ENCODE measurements at regions not wholly inside any gene's neighbourhood (a gene's known extent, or its start where the extent isn't known, plus 50 kb on each side); places are given as distances from the start of the nearest gene placed in this dataset.

DNA sequence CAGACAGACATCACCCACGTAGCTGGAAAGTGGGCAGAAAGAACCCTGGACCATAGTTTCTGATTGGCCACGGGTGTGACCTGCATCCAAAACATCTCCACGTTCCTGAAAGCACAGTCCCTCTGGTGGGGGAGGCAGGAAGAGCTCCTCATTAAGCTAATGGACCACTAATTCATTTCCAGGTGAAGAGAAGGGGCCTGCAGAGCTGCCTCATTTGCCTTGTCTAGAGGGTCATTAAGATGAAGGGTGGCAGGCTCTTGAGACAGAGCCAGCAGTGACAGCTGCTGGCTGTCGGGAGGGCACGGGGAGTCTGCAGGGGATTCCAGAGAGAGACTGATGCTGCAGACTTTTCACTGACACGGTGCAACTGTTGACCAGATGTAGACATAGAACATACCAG is 149.6 kb upstream of the OPCML start:
- ATAC-seq = peak; percentile 78
- no peaks in the 10 kb centered on the region for H3K36me3 Mint-ChIP-seq
- H3K4me3 Mint-ChIP-seq = no peak overlapping the region
- ChIA-PET POLR2A (no interaction called here), CTCF (interaction anchor here (0.5 to 1.7 kb wide), 24 partner anchors 10 to 604 kb away, joined by 3 to 27 read pairs (median 4); no protein-coding TSS in a partner anchor)
- peaks cover 3% of the 10 kb centered on the region; the same call in 1 of the 2 replicates for H3K27me3 Mint-ChIP-seq (ENCODE audit: low read depth)
- no peaks in the 10 kb centered on the region for H3K9me3 Mint-ChIP-seq
- no peak overlapping the region for H3K27ac Mint-ChIP-seq
- TF ChIP-seq, protein P1, sequence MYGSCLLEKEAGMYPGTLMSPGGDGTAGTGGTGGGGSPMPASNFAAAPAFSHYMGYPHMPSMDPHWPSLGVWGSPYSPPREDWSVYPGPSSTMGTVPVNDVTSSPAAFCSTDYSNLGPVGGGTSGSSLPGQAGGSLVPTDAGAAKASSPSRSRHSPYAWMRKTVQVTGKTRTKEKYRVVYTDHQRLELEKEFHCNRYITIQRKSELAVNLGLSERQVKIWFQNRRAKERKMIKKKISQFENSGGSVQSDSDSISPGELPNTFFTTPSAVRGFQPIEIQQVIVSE (CRISPR knock-in tag; IDR thresholded peaks at IDR 0.05; ENCODE audit: borderline replicate concordance) = no peak
- no peak for TF ChIP-seq ZNF232 (CRISPR knock-in tag; IDR thresholded peaks at IDR 0.05)
- TF ChIP-seq SP1 (CRISPR knock-in tag; conservative IDR thresholded peaks at IDR 0.05) = 0 out of 2 replicates have a peak, but pooled peaks have one; percentile 14
- TF ChIP-seq GRHL2 (CRISPR knock-in tag; IDR thresholded peaks at IDR 0.05; ENCODE audit: insufficient replicate concordance, severe bottlenecking) = no peak
- TF ChIP-seq, protein P2, sequence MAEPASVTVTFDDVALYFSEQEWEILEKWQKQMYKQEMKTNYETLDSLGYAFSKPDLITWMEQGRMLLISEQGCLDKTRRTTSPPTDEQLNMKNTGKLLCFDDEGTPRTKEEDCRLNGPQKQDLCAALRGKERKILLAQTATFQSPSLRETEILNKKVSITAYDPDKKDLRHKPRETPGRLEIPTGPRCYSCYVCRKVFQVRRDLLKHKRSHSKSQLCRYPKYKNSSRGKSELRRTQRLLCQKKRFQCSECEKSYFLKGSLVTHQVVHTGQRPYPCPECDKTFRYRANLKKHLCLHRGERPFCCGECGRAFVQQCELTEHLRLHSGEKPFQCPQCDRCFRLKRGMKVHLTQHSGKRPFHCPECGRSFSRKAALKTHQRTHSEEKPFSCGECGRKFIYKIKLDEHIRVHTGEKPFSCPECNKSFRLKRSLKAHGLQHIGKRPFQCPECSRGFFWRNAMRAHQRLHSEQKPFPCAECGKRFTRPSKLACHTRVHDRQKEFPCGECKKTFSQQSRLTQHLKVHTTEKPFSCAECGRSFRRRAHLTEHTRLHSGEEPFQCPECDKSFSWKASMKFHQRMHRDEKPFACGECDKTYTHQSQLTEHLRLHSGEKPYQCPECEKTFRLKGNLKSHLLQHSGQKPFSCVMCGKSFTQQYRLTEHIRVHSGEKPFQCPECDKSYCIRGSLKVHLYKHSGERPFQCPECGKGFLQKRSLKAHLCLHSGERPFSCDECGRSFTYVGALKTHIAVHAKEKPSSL (CRISPR knock-in tag; conservative IDR thresholded peaks at IDR 0.05) = no peak
- TF ChIP-seq, protein P3, sequence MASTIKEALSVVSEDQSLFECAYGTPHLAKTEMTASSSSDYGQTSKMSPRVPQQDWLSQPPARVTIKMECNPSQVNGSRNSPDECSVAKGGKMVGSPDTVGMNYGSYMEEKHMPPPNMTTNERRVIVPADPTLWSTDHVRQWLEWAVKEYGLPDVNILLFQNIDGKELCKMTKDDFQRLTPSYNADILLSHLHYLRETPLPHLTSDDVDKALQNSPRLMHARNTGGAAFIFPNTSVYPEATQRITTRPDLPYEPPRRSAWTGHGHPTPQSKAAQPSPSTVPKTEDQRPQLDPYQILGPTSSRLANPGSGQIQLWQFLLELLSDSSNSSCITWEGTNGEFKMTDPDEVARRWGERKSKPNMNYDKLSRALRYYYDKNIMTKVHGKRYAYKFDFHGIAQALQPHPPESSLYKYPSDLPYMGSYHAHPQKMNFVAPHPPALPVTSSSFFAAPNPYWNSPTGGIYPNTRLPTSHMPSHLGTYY (CRISPR knock-in tag; IDR thresholded peaks at IDR 0.05) = no peak
- H3K4me1 Mint-ChIP-seq = peaks cover 12% of the 10 kb centered on the region
- peak; percentile 25 for DNase-seq (ENCODE audit: low spot score)

DNA sequence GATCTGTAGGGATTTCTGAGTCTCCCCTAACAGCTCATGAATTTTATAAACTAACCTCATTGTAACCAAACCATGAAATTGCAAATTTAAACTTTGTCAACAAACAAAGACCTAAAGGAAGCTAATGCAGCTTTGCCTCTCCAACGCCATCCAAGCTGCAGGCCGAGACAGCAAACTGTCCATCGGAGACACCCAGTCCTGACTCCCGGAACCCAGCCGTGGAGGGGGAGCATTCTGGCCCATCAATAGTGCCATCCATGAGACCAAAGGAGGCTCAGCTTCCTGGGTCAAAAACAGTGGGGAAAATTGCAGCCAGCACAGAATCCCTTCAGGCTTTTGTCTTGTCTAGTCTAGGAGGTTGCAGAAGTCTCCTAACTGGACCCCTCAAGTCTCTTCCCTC is 147.6 kb upstream of the OPCML start:
- peaks cover 3% of the 10 kb centered on the region; the same call in 1 of the 2 replicates for H3K27me3 Mint-ChIP-seq (ENCODE audit: low read depth)
- H3K36me3 Mint-ChIP-seq = no peaks in the 10 kb centered on the region
- ChIA-PET CTCF (interaction anchor here (0.9 to 1.6 kb wide), 3 partner anchors 11 to 156 kb away, joined by 3 to 5 read pairs (median 4); no protein-coding TSS in a partner anchor), POLR2A (no interaction called here)
- peaks cover 12% of the 10 kb centered on the region for H3K4me1 Mint-ChIP-seq
- H3K9me3 Mint-ChIP-seq = no peaks in the 10 kb centered on the region
- no peak for DNase-seq (ENCODE audit: low spot score)
- H3K4me3 Mint-ChIP-seq = no peak overlapping the region
- TF ChIP-seq FOXP1 (CRISPR knock-in tag; IDR thresholded peaks at IDR 0.05; ENCODE audit: borderline replicate concordance) (no peak), GTF2I (CRISPR knock-in tag; conservative IDR thresholded peaks at IDR 0.05) (no peak), JUN (CRISPR knock-in tag; IDR thresholded peaks at IDR 0.05) (no peak), ZNF138 (CRISPR knock-in tag; conservative IDR thresholded peaks at IDR 0.05) (no peak), ZNF671 (CRISPR knock-in tag; IDR thresholded peaks at IDR 0.05) (no peak), ESRRA (CRISPR knock-in tag; IDR thresholded peaks at IDR 0.05; ENCODE audit: borderline replicate concordance) (no peak), ZNF121 (CRISPR knock-in tag; IDR thresholded peaks at IDR 0.05) (no peak), JAZF1 (CRISPR knock-in tag; IDR thresholded peaks at IDR 0.05) (no peak), RORB (CRISPR knock-in tag; IDR thresholded peaks at IDR 0.05) (no peak), RELA (CRISPR knock-in tag; IDR thresholded peaks at IDR 0.05; ENCODE audit: borderline replicate concordance) (no peak), ZNF416 (CRISPR knock-in tag; IDR thresholded peaks at IDR 0.05) (no peak), ZNF396 (CRISPR knock-in tag; IDR thresholded peaks at IDR 0.05; ENCODE audit: borderline replicate concordance) (no peak), NFATC4 (CRISPR knock-in tag; IDR thresholded peaks at IDR 0.05) (no peak), ZNF232 (CRISPR knock-in tag; IDR thresholded peaks at IDR 0.05) (no peak), TEAD4 (CRISPR knock-in tag; IDR thresholded peaks at IDR 0.05) (no peak)
- TF ChIP-seq, protein P4, sequence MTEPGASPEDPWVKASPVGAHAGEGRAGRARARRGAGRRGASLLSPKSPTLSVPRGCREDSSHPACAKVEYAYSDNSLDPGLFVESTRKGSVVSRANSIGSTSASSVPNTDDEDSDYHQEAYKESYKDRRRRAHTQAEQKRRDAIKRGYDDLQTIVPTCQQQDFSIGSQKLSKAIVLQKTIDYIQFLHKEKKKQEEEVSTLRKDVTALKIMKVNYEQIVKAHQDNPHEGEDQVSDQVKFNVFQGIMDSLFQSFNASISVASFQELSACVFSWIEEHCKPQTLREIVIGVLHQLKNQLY (CRISPR knock-in tag; IDR thresholded peaks at IDR 0.05) = no peak
- TF ChIP-seq, protein P5, sequence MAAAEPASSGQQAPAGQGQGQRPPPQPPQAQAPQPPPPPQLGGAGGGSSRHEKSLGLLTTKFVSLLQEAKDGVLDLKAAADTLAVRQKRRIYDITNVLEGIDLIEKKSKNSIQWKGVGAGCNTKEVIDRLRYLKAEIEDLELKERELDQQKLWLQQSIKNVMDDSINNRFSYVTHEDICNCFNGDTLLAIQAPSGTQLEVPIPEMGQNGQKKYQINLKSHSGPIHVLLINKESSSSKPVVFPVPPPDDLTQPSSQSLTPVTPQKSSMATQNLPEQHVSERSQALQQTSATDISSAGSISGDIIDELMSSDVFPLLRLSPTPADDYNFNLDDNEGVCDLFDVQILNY (CRISPR knock-in tag; IDR thresholded peaks at IDR 0.05) = no peak
- TF ChIP-seq, protein P6, sequence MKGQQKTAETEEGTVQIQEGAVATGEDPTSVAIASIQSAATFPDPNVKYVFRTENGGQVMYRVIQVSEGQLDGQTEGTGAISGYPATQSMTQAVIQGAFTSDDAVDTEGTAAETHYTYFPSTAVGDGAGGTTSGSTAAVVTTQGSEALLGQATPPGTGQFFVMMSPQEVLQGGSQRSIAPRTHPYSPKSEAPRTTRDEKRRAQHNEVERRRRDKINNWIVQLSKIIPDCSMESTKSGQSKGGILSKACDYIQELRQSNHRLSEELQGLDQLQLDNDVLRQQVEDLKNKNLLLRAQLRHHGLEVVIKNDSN (CRISPR knock-in tag; IDR thresholded peaks at IDR 0.05) = no peak
- no peak overlapping the region for H3K27ac Mint-ChIP-seq
- ATAC-seq = no peak
